ENCODE measurements at regions not wholly inside any gene's neighbourhood (a gene's known extent, or its start where the extent isn't known, plus 50 kb on each side); places are given as distances from the start of the nearest gene placed in this dataset.
"Not testable (repeated sequence)": the region's sequence is repeated elsewhere in the genome, so short reads cannot be mapped to it uniquely, and the experiment has no call there.

DNA sequence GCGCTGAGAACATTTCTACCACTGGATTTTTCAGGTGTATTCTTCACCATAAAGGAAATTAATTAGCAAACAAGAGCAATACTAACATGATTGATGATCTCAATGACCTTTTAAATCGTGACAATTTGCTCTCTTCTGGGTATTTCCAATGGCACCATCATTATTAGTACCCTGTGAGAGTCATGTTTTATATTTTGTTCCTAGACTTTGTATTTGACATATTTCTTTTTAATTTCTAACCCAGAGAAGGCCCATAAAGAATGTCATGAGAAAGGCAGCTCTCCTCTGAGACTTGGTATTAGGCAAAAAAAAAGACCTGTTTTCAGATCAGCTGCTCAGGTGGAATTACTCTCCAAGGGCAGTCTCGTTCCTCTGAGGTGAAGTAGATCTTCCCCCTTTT lies 1253.4 kb downstream of the ROBO2 start:
- no peak for DNase-seq (ENCODE audit: low spot score)

GRCh38 chr3:78304115-78304514 lies 1264.2 kb downstream of the ROBO2 start:
- no peak for DNase-seq (ENCODE audit: low spot score)

DNA sequence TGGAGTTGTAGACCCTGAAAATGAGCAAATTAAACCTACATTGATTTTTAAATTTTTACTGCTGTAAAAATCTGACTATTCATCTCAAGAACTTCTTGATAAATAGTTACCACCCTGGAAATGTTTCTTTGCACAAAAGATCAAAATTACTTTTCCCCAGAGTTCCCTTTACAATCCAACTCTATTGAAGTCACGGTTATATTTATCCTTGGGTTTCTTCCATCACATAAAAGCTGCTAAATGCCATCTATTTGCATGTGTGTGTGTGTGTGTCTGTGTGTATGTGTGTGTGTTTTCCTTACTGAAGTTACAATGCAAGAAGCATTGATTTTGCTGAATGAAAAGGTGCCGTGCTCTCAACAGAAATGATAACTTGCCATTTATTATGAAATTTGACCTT lies 1273.0 kb downstream of the ROBO2 start:
- no peak for DNase-seq (ENCODE audit: low spot score)

GRCh38 chr3:78313332-78313731 lies 1273.4 kb downstream of the ROBO2 start:
- DNase-seq (ENCODE audit: low spot score) = no peak

GRCh38 chr3:78314327-78314726 lies 1274.4 kb downstream of the ROBO2 start:
- DNase-seq (ENCODE audit: low spot score) = no peak

DNA sequence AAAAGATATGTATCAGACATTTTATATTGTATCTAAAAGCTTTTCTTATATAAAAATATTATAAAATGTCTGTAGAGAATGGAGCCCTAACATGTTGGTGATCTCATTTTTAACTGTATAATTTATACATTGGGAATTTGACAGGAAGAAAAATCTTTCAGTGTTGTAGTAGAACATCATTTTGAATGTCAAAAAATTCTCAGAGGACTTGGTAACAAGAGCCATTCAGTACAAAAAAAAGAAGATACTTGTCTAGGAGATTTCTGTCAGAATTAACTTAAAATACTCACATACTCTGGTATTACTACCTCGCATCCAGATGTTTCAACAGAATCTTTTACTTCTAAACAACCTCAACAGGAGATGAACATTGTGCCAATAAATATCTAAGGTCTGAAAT lies 1277.9 kb downstream of the ROBO2 start:
- no peak for DNase-seq (ENCODE audit: low spot score)

DNA sequence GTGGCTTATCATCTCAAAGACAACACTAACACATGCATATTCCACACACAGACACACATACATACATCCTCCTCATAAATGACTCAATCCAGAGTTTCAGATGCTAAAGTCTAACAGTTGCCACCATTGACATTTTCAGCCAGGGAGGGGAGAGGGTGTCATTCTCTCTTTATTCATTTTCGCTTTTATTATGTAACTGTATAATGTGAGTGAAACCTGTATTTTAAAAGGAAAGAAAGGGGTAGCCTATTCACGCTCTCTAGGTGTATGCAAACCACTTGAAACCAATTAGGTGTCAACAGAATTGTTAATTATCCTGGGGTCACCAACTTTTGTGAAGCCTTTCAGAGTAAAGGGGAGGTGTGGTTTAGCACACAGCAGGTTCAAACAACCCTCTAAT lies 1282.9 kb downstream of the ROBO2 start:
- DNase-seq (ENCODE audit: low spot score) = no peak

GRCh38 chr3:78337801-78338211 lies 1297.9 kb downstream of the ROBO2 start:
- DNase-seq (ENCODE audit: low spot score) = no peak

- DNase-seq (ENCODE audit: low spot score) = no peak
These were observed 1298.5 kb downstream of the ROBO2 start for GRCh38 chr3:78338405-78338804.

DNA sequence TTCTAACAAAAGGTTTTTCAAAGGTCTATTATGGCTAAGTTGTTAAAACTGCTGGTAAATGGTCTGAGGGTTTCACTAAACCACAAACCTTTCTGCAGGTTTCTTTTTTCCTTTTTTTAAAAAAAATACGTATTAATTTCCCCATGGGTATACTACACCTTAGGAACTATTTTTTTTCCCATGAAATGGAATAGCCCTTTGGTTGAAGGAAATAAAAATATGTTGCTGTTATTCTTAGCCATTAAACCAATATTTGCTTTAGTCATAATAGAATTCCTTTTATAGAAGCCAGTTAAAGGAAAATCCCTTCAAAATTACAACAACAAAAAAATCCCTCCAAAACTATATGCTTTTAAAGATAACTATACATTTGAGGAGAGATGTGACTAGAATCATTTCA lies 1303.3 kb downstream of the ROBO2 start:
- DNase-seq (ENCODE audit: low spot score) = no peak

DNA sequence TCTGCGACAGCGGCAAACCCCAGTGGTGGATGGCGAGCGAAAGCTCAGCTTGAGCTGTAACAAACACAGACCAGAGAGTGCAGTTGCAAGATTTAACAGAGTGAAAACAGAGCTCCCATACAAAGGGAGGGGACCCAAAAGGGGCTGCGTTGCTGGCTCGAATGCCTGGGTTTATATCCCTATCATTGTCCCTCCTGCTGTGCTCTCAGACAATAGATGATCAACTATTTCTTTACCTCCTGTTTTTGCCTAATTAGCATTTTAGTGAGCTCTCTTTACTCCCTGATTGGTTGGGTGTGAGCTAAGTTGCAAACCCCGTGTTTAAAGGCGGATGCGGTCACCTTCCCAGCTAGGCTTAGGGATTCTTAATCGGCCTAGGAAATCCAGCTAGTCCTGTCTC lies 1304.4 kb downstream of the ROBO2 start:
- not testable (repeated sequence) for DNase-seq (ENCODE audit: low spot score)

DNA sequence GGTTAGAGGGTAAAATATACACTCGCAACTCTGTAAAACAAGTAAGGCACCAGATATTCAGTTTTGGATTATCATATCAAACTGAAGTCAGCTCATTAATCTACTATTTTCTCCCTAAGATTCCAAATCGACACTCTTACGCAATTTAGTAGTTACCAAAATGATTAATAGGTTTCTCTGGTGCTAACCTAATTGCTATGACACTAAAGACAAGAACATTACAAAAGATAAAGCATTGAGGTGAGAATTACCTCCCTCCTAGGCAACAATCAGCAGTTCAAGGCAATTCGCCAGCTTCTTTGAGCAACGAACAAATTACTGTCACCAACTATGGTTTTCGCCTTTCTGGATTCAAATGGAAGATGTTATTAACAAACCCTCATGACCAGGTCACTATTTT lies 1305.0 kb downstream of the ROBO2 start:
- no peak for DNase-seq (ENCODE audit: low spot score)

- no peak for DNase-seq (ENCODE audit: low spot score)
These were observed 1307.3 kb downstream of the ROBO2 start for GRCh38 chr3:78347176-78347575.

DNA sequence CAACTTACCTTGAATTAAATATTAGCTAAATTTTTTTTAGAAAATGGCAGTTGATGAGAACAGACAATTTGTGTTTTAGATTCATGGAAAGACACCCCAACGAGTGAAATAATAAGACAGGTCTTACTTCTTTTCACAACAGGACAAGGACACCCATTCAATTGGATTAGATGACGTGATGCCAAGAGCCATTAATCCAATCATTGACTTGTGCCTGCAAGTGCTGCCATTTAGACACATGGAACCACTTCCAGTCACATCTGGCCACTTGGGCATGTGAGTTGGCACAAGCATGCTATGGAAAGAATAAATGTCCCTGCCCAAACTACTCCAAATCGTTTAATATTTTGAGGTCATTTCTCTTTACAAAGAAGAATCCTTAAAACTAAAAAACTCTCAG lies 1308.8 kb downstream of the ROBO2 start:
- no peak for DNase-seq (ENCODE audit: low spot score)

- DNase-seq (ENCODE audit: low spot score) = no peak
These were observed 1309.7 kb downstream of the ROBO2 start for GRCh38 chr3:78349571-78349970.

- DNase-seq (ENCODE audit: low spot score) = no peak
These were observed 1311.4 kb downstream of the ROBO2 start for GRCh38 chr3:78351334-78351733.

GRCh38 chr3:78353231-78353630 lies 1313.3 kb downstream of the ROBO2 start:
- DNase-seq (ENCODE audit: low spot score) = no peak

GRCh38 chr3:78360849-78361248 lies 1321.0 kb downstream of the ROBO2 start:
- no peak for DNase-seq (ENCODE audit: low spot score)

DNA sequence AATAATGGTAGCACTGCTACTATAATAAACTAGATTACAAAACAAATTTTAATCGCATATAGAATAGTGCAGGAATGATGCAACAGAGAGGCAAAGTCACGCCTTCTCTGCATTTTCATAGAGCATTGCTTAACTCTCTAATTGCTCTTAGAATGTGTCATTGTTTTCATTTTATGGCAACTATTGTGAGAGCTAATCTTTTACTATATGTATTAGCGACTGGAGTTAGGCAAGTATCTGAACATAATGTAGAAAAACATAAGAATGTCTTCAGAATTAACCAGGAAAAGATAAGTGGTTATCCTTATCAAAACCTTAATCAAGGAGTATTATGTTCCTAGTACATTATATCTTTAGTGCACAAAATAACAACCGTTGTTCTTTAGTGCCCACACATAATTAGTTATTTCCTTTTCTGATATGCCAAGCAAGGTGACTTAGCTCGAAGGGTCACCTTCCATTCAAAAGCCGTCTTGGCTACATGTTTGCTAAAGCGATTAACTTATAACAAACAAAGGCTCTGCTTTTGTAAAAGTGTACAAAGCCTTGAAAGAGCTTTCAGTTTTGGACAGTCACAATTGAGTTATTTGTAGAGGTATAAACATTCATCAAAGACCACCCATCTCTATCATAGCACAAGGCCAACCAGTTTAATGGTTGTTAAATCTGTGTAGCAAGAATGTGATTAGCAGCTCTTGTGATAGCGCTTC lies 1328.9 kb downstream of the ROBO2 start:
- no peak for DNase-seq (ENCODE audit: low spot score)

DNA sequence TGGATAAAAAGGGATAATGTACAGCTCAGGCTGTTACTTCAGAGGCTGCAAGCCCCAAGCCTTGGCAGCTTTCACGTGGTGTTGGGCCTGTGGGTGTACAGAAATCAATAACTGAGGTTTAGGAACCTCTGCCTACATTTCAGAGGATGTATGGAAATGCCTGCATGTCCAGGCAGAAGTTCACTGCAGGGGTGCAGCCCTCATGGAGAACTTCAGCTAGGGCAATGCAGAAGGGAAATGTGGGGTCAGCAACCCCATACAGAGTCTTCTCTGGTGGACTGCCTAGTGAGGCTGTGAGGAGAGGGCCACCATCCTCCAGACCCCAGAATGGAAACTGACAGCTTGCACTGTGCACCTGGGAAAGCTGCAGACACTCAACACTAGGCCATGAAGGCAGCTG lies 1350.3 kb downstream of the ROBO2 start:
- DNase-seq (ENCODE audit: low spot score) = no peak

- DNase-seq (ENCODE audit: low spot score) = no peak
These were observed 1358.5 kb downstream of the ROBO2 start for GRCh38 chr3:78398401-78398800.

- DNase-seq (ENCODE audit: low spot score) = no peak
These were observed 1362.8 kb downstream of the ROBO2 start for GRCh38 chr3:78402720-78403119.

DNA sequence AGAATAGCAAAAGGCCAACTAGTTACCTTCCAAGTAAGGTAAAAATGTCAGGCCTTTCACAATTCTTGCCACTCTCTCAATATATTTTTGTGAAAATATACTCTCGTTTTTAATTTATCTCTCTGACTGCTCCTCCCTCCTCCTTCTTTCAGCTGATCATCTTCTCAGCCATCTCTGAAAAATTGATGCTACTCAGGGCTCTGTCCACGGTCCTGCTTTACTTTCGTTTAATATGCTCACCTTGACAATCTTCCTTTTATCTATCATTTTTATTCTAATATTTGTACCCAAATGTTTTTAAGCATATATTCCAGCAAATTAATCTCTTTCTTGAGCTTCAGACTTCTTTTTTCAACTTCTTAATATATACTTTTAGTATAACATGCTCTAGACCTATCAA lies 1362.1 kb downstream of the ROBO1 start:
- DNase-seq (ENCODE audit: low spot score) = no peak

DNA sequence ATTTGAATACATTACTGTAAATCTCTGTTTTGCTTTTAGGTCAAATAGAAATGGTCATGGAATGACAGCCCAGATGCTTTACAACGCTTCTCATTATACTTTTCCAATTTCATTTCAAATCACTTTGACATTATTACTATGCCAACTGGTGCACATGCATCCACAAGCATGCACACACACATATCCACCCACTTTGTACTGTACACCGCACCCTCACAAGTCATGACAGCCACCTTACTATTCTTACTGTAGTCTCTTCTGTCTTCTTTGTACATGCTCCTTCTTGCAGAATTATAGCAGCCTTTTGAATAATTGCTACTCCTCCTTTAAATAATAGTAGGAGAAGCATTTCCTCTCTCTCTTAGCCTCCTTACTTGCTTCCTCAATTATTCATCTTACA lies 1361.4 kb downstream of the ROBO1 start:
- no peak for DNase-seq (ENCODE audit: low spot score)

Measured in HT-29 (cell line).